CD4-positive, alpha-beta T cell treated with Interleukin-4 for 4 hours (primary cell): ENCODE measurements at regions not wholly inside any gene's neighbourhood (a gene's known extent, or its start where the extent isn't known, plus 50 kb on each side); places are given as distances from the start of the nearest gene placed in this dataset.

Source experiments
- DNase-seq: peaks from one replicate; pipeline ENCODE4 v3.0.0-alpha.2; 2020

DNA sequence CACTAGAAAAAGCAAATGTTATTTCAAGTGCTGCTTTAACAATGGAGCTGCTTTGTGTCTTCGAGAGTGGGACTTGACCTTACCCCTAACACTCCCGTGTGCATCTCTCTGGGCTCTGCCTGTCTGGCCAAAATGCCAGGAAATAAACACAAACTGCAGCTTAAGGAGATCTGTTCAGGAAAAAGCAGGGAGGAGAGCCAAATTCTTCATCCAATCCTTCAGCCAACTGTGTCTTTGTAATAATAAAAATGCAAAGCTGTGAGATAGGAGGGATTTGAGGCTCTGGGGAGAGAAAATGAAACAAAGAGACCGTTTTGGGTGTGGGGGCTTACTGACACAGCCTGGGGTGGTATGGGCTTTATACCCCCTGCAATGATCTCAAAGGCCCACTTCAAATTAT, 85.8 kb upstream of the WSCD2 start:
- no peak for DNase-seq

DNA sequence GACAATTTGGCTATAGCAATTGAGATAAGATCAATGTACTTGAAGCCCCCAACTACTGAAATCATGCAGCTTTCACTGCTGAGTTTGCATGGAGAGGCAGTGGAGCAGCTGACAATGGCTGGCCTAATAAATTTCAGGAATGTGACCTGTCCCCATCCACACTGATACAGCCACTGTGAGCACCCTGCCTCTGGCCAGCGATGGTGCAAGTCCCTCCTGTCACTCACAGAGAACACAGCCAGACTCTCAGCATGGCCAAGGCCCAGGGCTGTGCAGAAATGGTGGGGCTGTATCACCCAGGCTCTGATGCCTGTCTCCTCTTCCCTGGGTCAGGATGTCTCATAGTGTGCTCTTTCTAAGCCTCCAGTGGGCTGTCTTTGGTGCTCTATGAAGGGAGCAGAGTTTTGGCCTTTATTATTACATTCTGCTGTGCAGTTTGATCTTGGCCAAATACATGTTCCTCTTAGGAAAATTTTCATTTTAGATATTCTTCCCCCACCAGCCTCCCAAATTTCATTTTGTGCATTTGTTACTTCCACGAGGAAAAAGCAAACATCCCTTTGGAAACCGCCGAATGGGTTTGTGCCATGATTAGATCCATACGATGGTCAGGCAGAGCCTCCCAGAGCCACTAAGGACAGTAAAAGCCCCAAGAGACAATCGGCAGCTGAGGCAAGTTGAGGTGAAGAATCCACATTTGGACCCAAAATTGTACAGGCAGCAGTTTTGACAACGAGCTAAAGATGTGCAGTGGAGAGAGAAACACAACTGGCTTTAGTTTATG, 85.1 kb upstream of the WSCD2 start:
- DNase-seq = no peak

DNA sequence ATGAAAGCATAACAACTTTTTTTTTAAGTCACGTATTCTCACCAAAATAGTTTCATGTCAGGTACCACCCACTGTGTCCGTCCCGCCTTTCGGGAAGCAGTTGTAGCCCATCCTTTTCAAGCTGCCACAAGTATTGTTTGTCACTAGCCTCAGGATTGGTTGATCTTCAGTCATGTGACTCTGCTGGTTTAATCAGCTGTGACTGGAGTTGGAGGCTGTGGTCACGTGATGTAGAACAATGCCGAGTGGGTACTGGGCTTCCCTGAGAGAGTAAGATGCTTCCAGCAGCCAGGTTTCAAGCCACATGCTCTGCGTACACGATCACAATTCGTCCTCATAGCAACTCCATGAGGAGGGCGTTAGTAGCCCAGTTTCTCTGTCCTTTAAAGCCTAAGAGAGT, 83.0 kb upstream of the WSCD2 start:
- no peak for DNase-seq

DNA sequence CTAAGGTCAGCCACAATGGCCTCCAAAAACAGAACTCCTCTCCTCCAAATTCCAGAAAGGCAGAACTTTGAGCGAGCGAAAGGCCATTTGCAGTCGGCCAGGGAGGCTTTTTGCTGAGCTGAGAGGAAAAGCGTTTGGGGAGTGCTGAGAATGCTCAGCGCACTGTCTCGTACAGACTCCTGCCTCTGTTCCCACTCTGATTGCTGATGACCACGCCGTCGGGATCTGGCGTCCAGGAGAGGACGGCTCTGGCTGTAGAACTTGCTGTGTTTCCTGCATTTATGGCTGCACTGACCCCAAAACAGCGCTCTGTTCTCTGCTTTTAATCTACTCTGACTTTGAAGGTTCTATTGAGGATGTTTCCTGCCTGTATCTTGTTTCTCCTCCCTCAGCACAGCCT, 82.4 kb upstream of the WSCD2 start:
- DNase-seq = no peak

DNA sequence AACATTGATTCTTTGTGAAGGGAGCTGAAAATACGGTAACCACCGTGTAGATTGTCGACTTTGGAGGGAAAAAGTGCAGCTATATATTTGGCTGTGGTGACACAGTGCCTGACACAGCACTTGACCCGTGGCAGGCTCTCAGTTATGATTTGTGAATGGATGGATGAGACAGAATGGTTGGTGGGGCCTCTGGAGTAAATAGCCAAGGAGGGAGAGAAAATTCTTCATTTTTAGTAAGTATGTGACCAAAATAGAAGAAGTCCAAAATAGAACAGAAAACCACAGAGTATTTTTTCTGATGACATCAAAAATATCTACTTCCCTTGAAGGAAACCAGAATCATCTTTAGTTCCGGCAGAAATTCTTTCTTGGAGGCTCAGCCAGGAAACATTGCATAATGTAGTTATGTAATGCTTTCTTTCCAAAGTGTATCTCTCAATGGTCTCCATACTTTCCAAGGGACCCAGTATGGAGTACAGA, 82.0 kb upstream of the WSCD2 start:
- no peak for DNase-seq

DNA sequence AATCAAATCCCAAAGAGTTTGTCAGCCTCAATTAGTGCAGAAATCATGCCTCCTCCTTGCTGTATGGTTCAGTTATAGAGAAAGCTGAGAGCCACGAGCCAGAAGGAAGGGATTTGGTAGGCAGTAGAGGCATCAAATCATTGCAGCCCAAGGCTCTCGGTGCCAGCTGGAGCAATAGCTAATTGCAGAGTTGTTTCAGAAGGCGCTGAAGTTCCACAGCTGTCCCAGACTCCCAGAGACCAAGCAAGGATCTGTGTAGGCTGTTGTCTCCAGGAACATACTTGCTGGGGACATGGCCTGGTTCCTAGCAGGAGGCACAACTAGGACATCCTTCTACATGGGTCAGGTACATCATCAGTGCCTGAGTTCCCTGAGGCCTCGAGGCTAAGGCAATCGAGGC, 80.4 kb upstream of the WSCD2 start:
- no peak for DNase-seq

DNA sequence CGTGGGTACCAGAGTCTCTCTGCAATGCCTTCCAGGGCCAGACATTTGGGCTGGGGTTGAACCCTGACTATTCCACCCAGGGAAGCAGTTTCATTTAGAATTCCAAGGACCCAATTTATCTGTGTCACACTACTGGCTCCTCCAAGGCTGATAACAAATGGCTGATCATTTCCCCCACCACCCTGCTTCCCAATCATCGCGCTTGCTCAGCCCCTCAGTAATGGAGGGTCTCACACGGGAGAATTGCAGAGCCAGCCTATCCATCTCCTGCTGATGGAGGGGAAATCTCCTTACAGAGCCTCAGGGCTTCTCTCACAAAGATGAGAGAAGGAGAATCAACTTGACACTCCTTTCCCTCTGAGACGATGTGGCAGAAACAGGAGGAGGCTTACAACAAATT, 78.4 kb upstream of the WSCD2 start:
- no peak for DNase-seq

DNA sequence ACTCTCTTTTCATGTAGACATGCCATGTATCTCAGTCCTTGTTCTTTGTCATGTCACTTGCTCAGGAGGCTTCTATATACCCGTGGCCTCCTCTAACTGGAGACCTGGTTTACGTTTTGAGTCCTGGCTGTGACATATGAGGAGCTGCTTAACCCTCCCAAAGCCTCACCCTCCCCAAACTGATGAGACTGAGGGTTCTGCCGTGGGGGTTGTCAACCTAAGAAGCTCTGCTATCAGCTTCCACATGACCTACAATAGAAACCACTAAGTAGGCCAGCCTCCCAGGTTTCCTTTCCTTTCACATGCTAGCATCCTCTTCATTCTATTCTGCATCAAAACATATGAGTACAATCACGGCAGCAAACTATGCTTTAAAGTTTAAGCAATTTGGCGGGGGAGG, 76.8 kb upstream of the WSCD2 start:
- DNase-seq = no peak

DNA sequence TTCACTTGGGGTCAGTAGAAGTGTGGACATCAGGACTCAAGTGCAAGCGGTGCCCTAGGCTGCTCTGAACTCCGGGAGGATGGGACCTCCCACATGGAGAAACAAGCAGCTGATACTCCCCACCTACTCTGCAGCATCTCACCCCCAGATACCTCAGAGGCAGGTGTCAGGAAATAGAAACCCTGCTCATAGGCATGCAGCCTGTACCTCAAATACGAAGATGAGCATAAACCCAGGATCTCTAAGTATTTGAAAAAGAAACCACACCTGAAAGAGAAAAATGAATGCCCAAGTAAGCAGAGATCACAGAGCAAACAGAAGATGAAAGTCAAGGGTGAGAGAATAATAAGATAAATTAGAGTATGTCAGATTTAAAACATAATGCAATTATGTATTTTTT, 75.6 kb upstream of the WSCD2 start:
- DNase-seq = no peak

DNA sequence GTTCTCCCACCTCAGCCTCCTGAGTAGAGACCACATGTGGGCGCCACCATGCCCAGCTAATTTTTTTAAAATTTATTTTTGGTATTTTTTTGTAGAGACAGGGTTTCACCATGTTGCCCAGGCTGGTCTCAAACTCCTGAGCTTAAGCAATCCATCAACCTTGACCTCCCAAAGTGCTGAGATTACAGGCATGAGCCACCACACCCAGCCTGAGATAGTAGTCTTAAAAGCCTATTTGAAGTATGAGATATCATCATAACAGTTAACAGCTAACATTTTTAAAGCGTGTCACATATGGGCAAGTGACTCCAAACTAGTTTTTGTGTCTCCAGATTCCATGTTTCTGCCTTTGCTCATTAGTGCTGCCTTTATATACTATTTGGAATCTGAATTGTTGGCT, 74.6 kb upstream of the WSCD2 start:
- no peak for DNase-seq

DNA sequence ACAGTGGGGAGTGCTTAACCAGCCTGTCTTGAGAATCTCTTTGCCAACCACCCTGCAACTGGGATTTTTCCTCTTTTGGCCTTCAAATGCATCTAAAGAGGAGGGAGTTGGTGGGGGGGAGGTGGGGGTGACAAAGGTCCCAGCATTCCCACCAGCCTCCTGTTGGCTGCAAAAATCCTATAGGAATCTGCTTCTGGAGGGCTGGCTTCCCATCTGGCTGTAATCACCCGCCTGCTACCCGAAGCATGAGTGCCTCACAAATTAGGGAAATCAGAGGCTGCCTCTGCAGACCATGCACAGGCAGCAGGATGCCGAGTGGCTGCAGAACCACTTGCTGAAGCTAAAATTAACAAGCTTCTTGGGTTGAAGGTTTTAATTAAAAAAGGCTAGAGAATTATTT, 73.9 kb upstream of the WSCD2 start:
- DNase-seq = no peak

DNA sequence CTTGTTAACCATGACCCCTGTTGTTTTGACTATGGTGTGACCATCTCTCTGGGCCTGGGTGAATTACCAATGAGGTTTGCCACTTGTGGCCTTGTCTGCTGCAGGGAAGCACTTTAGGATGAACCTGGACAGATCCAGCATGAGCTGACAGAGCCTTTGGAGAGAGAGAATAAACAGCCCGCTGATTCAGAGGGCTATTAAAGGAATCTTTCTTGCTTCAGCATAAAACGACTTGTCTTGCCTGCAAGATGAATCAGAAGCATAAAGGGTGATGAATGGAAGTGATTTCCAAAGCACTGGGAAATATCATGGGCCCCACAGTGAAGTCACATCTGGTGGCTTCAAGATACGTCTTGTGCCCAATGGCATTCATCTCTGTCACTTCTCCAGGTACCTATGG, 69.0 kb upstream of the WSCD2 start:
- DNase-seq = no peak

DNA sequence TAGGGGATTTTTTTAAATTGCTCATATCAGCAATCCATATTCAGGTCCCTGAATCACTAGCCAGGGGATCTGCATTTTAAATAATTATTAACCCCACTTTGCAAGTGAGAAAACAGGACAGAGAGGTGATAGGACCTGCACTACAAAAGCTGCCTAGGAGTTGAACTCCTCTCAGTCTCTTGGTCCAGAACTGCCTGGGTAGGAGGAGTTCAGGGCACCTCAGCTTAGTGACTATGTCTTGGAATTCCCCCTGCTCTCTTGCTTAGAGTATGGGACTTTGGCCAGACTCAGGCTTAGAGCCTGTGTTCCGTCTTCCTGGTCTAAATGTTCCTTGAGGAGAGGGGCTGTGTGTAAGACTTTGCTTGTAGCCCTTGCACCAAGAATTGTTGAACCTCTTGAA, 68.2 kb upstream of the WSCD2 start:
- no peak for DNase-seq

DNA sequence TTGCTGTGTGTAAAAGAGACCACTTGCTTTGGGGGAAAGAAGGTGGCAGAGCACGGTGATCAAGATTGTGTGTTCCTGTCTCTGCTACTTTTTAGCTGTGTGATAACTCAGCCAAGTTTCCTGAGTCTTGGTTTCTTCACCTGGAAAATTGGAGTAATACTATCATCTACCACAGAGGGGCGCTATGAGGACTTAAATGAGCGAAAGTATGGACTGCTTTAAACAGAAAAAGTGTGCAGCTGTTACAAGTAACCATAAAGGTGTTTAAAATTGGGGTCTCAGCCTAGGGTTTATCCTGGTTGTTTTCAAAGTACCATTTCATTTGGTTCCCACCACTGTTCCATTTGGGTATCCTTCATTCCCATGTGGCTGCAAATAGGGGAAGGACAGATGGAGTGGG, 65.9 kb upstream of the WSCD2 start:
- no peak for DNase-seq

DNA sequence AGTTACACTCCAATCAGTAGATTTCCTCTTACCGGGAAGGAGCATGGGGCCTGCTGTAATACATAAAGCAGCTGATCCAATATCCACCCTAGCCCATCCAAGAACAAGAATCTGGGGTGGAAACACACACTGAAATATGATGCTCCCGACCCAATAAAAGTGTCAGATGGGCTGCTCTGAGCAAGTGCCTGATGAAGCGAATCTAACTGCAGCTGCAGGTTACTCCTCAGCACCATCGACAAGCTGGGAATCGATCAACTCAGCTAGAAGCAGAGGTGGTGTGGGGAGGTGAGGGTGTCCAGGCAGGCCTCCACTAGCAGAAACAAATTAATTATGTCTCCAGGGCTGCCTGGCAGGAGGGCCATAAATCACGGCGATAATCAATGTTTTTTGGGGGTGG, 64.0 kb upstream of the WSCD2 start:
- DNase-seq = no peak

DNA sequence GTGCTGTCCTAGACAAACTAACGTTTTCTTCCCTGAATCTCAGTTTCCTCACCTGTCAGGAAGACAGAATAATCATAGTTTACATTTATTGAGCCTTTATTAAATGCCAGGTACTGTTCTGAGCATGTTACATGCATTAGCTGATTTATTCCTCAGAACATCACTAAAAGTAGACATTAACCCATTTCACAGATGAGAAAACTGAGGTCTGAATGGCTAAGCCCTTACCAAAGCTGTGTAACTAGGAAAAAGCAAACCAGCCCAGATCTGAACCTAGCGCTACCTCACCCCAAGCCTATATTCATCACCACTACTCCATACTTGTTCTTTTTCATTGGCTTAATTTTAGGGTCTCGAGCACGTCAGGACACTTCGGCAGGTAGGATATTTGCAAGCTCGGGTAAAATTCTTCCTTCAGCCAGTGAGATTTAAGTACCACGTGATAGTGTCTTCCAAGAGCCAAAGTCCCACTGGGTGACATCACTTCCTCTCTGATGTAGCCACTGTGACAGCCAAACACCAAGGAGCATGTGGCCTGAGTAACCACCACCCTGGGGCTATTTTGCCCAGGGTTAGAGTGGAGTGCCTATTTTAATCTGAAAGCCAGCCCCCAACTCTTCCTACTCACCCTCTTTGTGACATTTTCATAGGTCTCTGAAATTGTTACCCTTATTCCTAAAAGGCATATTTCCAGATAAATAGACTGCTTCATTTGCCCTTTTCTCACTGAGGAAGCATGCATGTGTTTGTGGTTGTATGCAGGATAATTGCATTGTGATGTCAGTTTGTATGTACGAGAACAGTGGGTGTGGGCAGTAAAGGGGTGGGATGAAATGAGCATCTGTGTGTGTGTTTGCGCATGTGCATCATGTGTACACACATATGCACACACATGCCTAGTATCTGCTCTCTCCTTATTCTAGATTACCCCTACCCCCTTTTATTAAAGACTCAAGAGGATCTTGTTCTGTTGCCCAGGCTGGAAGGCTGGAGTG, 62.2 kb upstream of the WSCD2 start:
- DNase-seq = no peak

DNA sequence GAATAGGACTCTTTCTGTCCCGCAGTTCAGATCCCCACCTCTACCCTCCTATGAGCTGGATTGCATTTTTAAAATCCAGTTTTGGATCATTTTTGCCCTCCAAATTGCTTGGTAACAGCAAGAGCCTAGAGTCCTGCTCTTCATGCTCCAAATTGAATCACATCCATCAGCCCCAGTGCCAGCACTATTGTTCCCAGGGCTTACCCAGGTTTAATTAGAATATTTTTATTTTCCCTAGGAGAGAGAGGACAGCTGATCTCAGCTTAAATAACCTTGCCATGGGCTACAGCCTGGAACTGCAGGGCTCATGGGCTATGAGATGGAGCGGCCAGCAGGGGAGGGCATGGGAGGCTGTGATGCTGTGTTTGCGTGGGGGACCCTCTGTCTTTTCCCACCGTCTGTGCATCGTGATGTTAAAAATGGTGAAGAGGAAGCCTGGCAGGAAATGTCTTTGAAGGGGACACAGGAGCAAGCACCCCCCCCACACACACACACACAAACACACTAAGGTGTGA, 59.4 kb upstream of the WSCD2 start:
- DNase-seq = no peak

DNA sequence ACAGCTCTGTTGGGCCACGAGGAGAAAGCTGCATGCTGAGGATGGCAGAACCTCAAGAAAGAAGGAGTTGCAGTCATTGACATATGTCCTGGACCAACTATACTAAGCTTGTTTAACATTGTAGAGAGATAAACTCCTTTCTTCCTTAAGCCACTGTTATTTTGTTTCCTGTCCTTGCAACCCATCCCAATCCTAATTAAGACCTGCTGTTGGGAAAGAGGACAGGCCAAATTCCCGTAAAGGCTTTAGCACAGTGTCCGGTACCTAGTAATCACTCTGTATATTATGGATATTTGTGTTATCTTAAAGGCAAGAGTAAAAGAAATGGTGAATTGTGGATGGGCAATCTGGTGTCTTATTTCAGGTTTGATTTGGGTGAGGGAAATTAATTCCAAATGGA, 53.5 kb upstream of the WSCD2 start:
- no peak for DNase-seq

DNA sequence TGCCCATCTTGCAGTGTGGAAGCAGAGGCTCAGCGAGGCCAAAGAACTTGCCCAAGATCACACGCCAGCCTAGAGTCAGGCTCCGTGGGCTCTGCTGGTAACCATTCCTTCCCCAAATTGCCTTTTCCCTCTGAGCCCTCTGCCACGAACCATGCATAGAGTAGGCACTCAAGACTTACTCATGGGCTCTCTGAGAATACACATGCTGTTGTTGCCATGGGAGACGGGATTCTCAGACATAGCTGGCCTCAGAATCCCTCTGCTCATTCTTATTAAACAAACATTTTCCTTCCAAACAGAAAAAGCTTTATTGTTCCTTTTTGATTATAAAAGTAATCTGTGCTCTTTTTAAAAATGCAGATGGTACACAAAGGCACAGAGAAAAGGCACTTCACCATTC, 52.5 kb upstream of the WSCD2 start:
- no peak for DNase-seq

DNA sequence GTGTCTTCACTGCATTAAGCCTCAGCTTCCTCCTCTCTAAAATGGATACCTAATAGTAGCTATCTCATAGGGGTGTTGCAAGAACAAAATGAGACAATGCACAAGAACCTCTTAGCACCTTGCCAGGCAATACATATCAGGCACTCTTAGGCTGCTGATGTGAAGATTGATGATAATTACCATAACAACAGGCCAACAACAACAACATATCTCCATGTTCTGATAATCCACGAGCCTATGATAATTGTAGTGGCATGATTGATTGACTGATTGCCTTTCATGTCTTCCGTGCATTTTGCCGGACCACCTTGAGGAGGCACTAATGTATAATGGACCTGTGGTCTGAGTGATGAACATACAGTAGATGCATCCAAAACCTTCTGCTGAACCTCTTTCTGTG, 50.7 kb upstream of the WSCD2 start:
- DNase-seq = no peak
